ENCODE measurements at regions not wholly inside any gene's neighbourhood (a gene's known extent, or its start where the extent isn't known, plus 50 kb on each side); places are given as distances from the start of the nearest gene placed in this dataset.
"Not testable (repeated sequence)": the region's sequence is repeated elsewhere in the genome, so short reads cannot be mapped to it uniquely, and the experiment has no call there.

GRCh38 chr22:15776727-15777126, 86.9 kb downstream of the POTEH start:
- TF ChIP-seq CTCF (IDR thresholded peaks at IDR 0.05; ENCODE audit: low read depth, low read length); EZH2phosphoT487 (IDR thresholded peaks at IDR 0.05; ENCODE audit: low read depth): not testable (repeated sequence)

Data from OCI-LY3 (cell line).